ENCODE measurements at regions not wholly inside any gene's neighbourhood (a gene's known extent, or its start where the extent isn't known, plus 50 kb on each side); places are given as distances from the start of the nearest gene placed in this dataset.

DNA sequence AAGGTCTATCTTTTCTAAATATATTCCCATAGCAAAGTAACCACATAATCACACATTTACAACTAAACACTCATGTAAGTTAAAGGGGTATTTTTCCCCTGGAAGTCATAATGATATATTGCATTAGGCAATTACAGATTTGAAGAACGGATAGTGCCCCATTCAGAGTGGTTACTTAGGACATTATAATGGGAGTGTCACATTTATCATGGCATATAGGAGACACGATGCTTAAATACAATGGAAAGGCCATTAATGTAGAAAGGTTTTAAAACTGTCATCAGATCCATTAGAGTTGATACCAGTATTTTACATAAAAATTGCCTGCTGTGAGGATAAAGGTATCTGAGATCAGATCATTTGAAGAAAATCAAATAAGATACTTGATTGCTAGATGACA is 582.0 kb upstream of the SEMA6D start:
- Histone ChIP-seq H3K4me3 (replicated peaks in 1 of 2; ENCODE audit: low read depth in 1 of 2, low read length in 2 of 2) (no peak overlapping the region), H2AFZ (ENCODE audit: low read depth, low read length, poor library complexity, severe bottlenecking) (no peak overlapping the region), H3K9me3 (ENCODE audit: control insufficient read depth in 1 of 2, insufficient read depth in 1 of 2, low read depth in 1 of 2, low read length in 2 of 2) (peaks cover 6 to 15% of the 10 kb centered on the region in 2 experiments; a peak in 2 of 4 replicates), H3K4me2 (ENCODE audit: low read length) (no peak overlapping the region), H3K9ac (ENCODE audit: low read length) (no peak overlapping the region), H3K79me2 (ENCODE audit: insufficient read depth, low read length) (no peaks in the 10 kb centered on the region), H3K4me1 (ENCODE audit: control insufficient read depth in 1 of 2, insufficient read depth in 2 of 2, low read length in 2 of 2) (no peaks in the 10 kb centered on the region), H4K20me1 (ENCODE audit: insufficient read depth) (no peaks in the 10 kb centered on the region), H3K27ac (ENCODE audit: low read depth, low read length) (no peak overlapping the region), H3K9me2 (ENCODE audit: insufficient read depth) (no peaks in the 10 kb centered on the region), H3K36me3 (ENCODE audit: control insufficient read depth in 1 of 2, insufficient read depth in 2 of 2, low read length in 2 of 2) (no peaks in the 10 kb centered on the region), H3K27me3 (ENCODE audit: insufficient read depth, low read length) (no peaks in the 10 kb centered on the region)
- ChIA-PET RAD21 (ENCODE audit: low non-redundant PET in 1 of 2, low total read pairs in 2 of 2, uncharacterized antibody in 2 of 2, unreplicated experiment in 2 of 2) (no interaction called here), CTCF (no interaction called here), POLR2A (no interaction called here)
- TF ChIP-seq, protein P1, sequence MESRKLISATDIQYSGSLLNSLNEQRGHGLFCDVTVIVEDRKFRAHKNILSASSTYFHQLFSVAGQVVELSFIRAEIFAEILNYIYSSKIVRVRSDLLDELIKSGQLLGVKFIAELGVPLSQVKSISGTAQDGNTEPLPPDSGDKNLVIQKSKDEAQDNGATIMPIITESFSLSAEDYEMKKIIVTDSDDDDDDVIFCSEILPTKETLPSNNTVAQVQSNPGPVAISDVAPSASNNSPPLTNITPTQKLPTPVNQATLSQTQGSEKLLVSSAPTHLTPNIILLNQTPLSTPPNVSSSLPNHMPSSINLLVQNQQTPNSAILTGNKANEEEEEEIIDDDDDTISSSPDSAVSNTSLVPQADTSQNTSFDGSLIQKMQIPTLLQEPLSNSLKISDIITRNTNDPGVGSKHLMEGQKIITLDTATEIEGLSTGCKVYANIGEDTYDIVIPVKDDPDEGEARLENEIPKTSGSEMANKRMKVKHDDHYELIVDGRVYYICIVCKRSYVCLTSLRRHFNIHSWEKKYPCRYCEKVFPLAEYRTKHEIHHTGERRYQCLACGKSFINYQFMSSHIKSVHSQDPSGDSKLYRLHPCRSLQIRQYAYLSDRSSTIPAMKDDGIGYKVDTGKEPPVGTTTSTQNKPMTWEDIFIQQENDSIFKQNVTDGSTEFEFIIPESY (IDR thresholded peaks at IDR 0.05; ENCODE audit: extremely low read depth, insufficient replicate concordance, low read length) = no peak
- no peak for TF ChIP-seq POLR2AphosphoS5 (IDR thresholded peaks at IDR 0.05; ENCODE audit: low read depth, low read length)
- no peak for TF ChIP-seq CEBPB (IDR thresholded peaks at IDR 0.05; ENCODE audit: low read depth)
- TF ChIP-seq ZFX (IDR thresholded peaks at IDR 0.05) = no peak
- no peak for TF ChIP-seq SIN3A (IDR thresholded peaks at IDR 0.05; ENCODE audit: low read depth)
- no peak for TF ChIP-seq YY1 (IDR thresholded peaks at IDR 0.05; ENCODE audit: extremely low read depth, insufficient replicate concordance, low read depth, low read length)
- no TSS peak for BruUV-seq (replicated peaks)
- ATAC-seq (no peak), DNase-seq (ENCODE audit: low read depth, low spot score) (no peak)
- intact Hi-C loops (cut with micrococcal nuclease) = no loop called here

GRCh38 chr15:47136236-47136635 is 581.1 kb upstream of the SEMA6D start:
- peaks cover 6 to 19% of the 10 kb centered on the region in 2 experiments; a peak in 2 of 4 replicates for H3K9me3 ChIP-seq (ENCODE audit: control insufficient read depth in 1 of 2, insufficient read depth in 1 of 2, low read depth in 1 of 2, low read length in 2 of 2)
- TF ChIP-seq RAD21 (IDR thresholded peaks at IDR 0.05; ENCODE audit: low read depth) (no peak), ZFX (IDR thresholded peaks at IDR 0.05) (no peak), ZNF274 (IDR thresholded peaks at IDR 0.05; ENCODE audit: low read depth, low read length) (no peak)
- TF ChIP-seq, protein P2, sequence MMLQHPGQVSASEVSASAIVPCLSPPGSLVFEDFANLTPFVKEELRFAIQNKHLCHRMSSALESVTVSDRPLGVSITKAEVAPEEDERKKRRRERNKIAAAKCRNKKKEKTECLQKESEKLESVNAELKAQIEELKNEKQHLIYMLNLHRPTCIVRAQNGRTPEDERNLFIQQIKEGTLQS (IDR thresholded peaks at IDR 0.05) = no peak
- no peak overlapping the region for H3K4me3 ChIP-seq (replicated peaks in 1 of 2; ENCODE audit: low read depth in 1 of 2, low read length in 2 of 2)
- no peaks in the 10 kb centered on the region for H4K20me1 ChIP-seq (ENCODE audit: insufficient read depth)
- CTCF ChIA-PET = no interaction called here
- DNase-seq (ENCODE audit: low read depth, low spot score) (no peak), ATAC-seq (no peak)
- intact Hi-C loops (cut with micrococcal nuclease) = no loop called here
- H3K9ac ChIP-seq (ENCODE audit: low read length) = no peak overlapping the region
- no peak overlapping the region for H3K27ac ChIP-seq (ENCODE audit: low read depth, low read length)
- H3K27me3 ChIP-seq (ENCODE audit: insufficient read depth, low read length) = no peaks in the 10 kb centered on the region
- no peaks in the 10 kb centered on the region for H3K9me2 ChIP-seq (ENCODE audit: insufficient read depth)
- no peaks in the 10 kb centered on the region for H3K79me2 ChIP-seq (ENCODE audit: insufficient read depth, low read length)
- POLR2A ChIA-PET = no interaction called here
- no peak overlapping the region for H2AFZ ChIP-seq (ENCODE audit: low read depth, low read length, poor library complexity, severe bottlenecking)
- H3K4me2 ChIP-seq (ENCODE audit: low read length) = no peak overlapping the region
- RAD21 ChIA-PET (ENCODE audit: low non-redundant PET in 1 of 2, low total read pairs in 2 of 2, uncharacterized antibody in 2 of 2, unreplicated experiment in 2 of 2) = no interaction called here
- no peaks in the 10 kb centered on the region for H3K4me1 ChIP-seq (ENCODE audit: control insufficient read depth in 1 of 2, insufficient read depth in 2 of 2, low read length in 2 of 2)
- BruUV-seq (replicated peaks) = no TSS peak
- no peaks in the 10 kb centered on the region for H3K36me3 ChIP-seq (ENCODE audit: control insufficient read depth in 1 of 2, insufficient read depth in 2 of 2, low read length in 2 of 2)

All from HCT116 (cell line).